Astrocyte (in vitro differentiated cells and primary cell): ENCODE measurements at regions not wholly inside any gene's neighbourhood (a gene's known extent, or its start where the extent isn't known, plus 50 kb on each side); places are given as distances from the start of the nearest gene placed in this dataset.

ENCODE experiments used
- DNase-seq: peaks from one replicate; pipeline ENCODE4 v3.0.0-alpha.2; 2010; ENCODE audit warnings: low read depth
- FAIRE-seq: peaks from 2 replicates; lab custom pipeline; 2011; peaks lifted over from hg19 to GRCh38; lab: Jason Lieb, UNC
- H2AFZ ChIP-seq: 2 replicates; pipeline ENCODE4 v1.6.0; 2012; ENCODE audit warnings: low read depth, low read length, inconsistent platforms
- H3K27ac ChIP-seq: 2 replicates; pipeline ENCODE4 v1.5.1; 2011; ENCODE audit warnings: low read depth, low read length, inconsistent platforms
- H3K27me3 ChIP-seq: 2 replicates; pipeline ENCODE4 v1.6.0; 2011; ENCODE audit warnings: low read length, inconsistent platforms; ENCODE audit not compliant: insufficient read depth
- H3K36me3 ChIP-seq: 2 replicates; pipeline ENCODE4 v1.5.1; 2011; ENCODE audit warnings: low read length, inconsistent platforms; ENCODE audit not compliant: insufficient read depth
- H3K4me1 ChIP-seq: 2 replicates; pipeline ENCODE4 v1.5.1; 2011; ENCODE audit warnings: low read length, inconsistent platforms; ENCODE audit not compliant: insufficient read depth
- H3K4me2 ChIP-seq: 2 replicates; pipeline ENCODE4 v1.6.0; 2012; ENCODE audit warnings: low read length, inconsistent platforms
- H3K4me3 ChIP-seq: 2 replicates; pipeline ENCODE4 v1.5.1; 2011; ENCODE audit warnings: low read depth, mild to moderate bottlenecking, low read length, inconsistent platforms; ENCODE audit not compliant: insufficient read depth
- H3K79me2 ChIP-seq: 2 replicates; pipeline ENCODE4 v1.6.0; 2012; ENCODE audit warnings: mild to moderate bottlenecking, low read length, inconsistent platforms; ENCODE audit not compliant: insufficient read depth
- H3K9ac ChIP-seq: 2 replicates; pipeline ENCODE4 v1.6.0; 2012; ENCODE audit warnings: mild to moderate bottlenecking, low read length, inconsistent platforms
- H3K9me3 ChIP-seq: 2 replicates; pipeline ENCODE4 v1.5.1; 2012; ENCODE audit warnings: low read depth, mild to moderate bottlenecking, low read length, inconsistent platforms; ENCODE audit not compliant: insufficient read depth
- H4K20me1 ChIP-seq: 2 replicates; pipeline ENCODE4 v1.6.0; 2012; ENCODE audit warnings: low read length, inconsistent platforms; ENCODE audit not compliant: insufficient read depth
- H3K27ac Mint-ChIP-seq: one replicate; pipeline ENCODE4 v1.8.0; 2021; ENCODE audit warnings: mild to moderate bottlenecking, mixed read lengths; ENCODE audit not compliant: unreplicated experiment
- H3K27me3 Mint-ChIP-seq: one replicate; pipeline ENCODE4 v1.8.0; 2021; ENCODE audit warnings: low read depth, mixed read lengths; ENCODE audit not compliant: unreplicated experiment
- H3K36me3 Mint-ChIP-seq: one replicate; pipeline ENCODE4 v1.8.0; 2021; ENCODE audit warnings: low read depth, mixed read lengths; ENCODE audit not compliant: unreplicated experiment
- H3K4me1 Mint-ChIP-seq: one replicate; pipeline ENCODE4 v1.8.0; 2021; ENCODE audit warnings: low read depth, mixed read lengths; ENCODE audit not compliant: unreplicated experiment
- H3K4me3 Mint-ChIP-seq: one replicate; pipeline ENCODE4 v1.8.0; 2021; ENCODE audit warnings: mild to moderate bottlenecking, moderate library complexity, mixed read lengths; ENCODE audit not compliant: unreplicated experiment
- H3K9me3 Mint-ChIP-seq: one replicate; pipeline ENCODE4 v1.8.0; 2021; ENCODE audit warnings: mild to moderate bottlenecking, mixed read lengths; ENCODE audit not compliant: unreplicated experiment
- CTCF ChIP-seq: IDR thresholded peaks from 2 replicates; pipeline ENCODE4 v1.5.1; 2011; ENCODE audit warnings: low read depth, mild to moderate bottlenecking, inconsistent platforms, low read length, moderate library complexity; ENCODE audit not compliant: insufficient read depth
- EZH2 ChIP-seq: IDR thresholded peaks from 2 replicates; pipeline ENCODE4 v1.6.1; 2012; ENCODE audit warnings: mild to moderate bottlenecking, low read length, inconsistent platforms; ENCODE audit not compliant: insufficient read depth

GRCh38 chr2:176556373-176556772 lies 287.1 kb downstream of the MTX2 start:
- Mint-ChIP-seq H3K4me1 (peaks cover 5% of the 10 kb centered on the region), H3K9me3 (no peaks in the 10 kb centered on the region), H3K36me3 (no peaks in the 10 kb centered on the region), H3K27ac (no peak overlapping the region), H3K4me3 (no peak overlapping the region), H3K27me3 (peaks cover 20% of the 10 kb centered on the region)
- Histone ChIP-seq H3K9me3 (no peaks in the 10 kb centered on the region), H3K4me2 (no peak overlapping the region), H3K27ac (no peak overlapping the region), H3K4me3 (no peak overlapping the region), H3K27me3 (peaks cover 21% of the 10 kb centered on the region), H4K20me1 (no peaks in the 10 kb centered on the region), H3K36me3 (no peaks in the 10 kb centered on the region), H3K9ac (no peak overlapping the region), H3K4me1 (peaks cover 23% of the 10 kb centered on the region), H2AFZ (no peak overlapping the region), H3K79me2 (no peaks in the 10 kb centered on the region)
- TF ChIP-seq CTCF = no peak
- no peak for TF ChIP-seq EZH2
- DNase-seq = no peak
- FAIRE-seq = no peak

GRCh38 chr2:176557821-176558220 lies 288.6 kb downstream of the MTX2 start:
- H3K79me2 ChIP-seq = no peaks in the 10 kb centered on the region
- H3K9ac ChIP-seq = no peak overlapping the region
- no peak overlapping the region for H2AFZ ChIP-seq
- FAIRE-seq (no peak), DNase-seq (no peak)
- Mint-ChIP-seq H3K4me1 (peaks cover 16% of the 10 kb centered on the region), H3K27me3 (peaks cover 20% of the 10 kb centered on the region), H3K27ac (no peak overlapping the region), H3K4me3 (no peak overlapping the region), H3K9me3 (no peaks in the 10 kb centered on the region), H3K36me3 (no peaks in the 10 kb centered on the region)
- H3K4me3 ChIP-seq = no peak overlapping the region
- no peaks in the 10 kb centered on the region for H3K9me3 ChIP-seq
- peaks cover 21% of the 10 kb centered on the region for H3K27me3 ChIP-seq
- H3K27ac ChIP-seq = no peak overlapping the region
- no peaks in the 10 kb centered on the region for H4K20me1 ChIP-seq
- no peaks in the 10 kb centered on the region for H3K36me3 ChIP-seq
- peaks cover 21% of the 10 kb centered on the region for H3K4me1 ChIP-seq
- TF ChIP-seq EZH2 = no peak
- TF ChIP-seq CTCF = no peak
- H3K4me2 ChIP-seq = no peak overlapping the region

GRCh38 chr2:176558574-176559140 lies 289.4 kb downstream of the MTX2 start:
- DNase-seq (no peak), FAIRE-seq (no peak)
- Histone ChIP-seq H3K79me2 (no peaks in the 10 kb centered on the region), H3K4me2 (no peak overlapping the region), H3K4me3 (no peak overlapping the region), H3K4me1 (peaks cover 17% of the 10 kb centered on the region), H3K9ac (no peak overlapping the region), H3K36me3 (no peaks in the 10 kb centered on the region), H3K27ac (no peak overlapping the region), H3K27me3 (peaks cover 21% of the 10 kb centered on the region), H2AFZ (no peak overlapping the region), H3K9me3 (no peaks in the 10 kb centered on the region), H4K20me1 (no peaks in the 10 kb centered on the region)
- Mint-ChIP-seq H3K27ac (no peak overlapping the region), H3K4me1 (peaks cover 19% of the 10 kb centered on the region), H3K4me3 (no peak overlapping the region), H3K9me3 (no peaks in the 10 kb centered on the region), H3K36me3 (no peaks in the 10 kb centered on the region), H3K27me3 (peaks cover 21% of the 10 kb centered on the region)
- TF ChIP-seq CTCF (no peak), EZH2 (no peak)
